ENCODE measurements at regions not wholly inside any gene's neighbourhood (a gene's known extent, or its start where the extent isn't known, plus 50 kb on each side); places are given as distances from the start of the nearest gene placed in this dataset.

GRCh38 chr11:24134879-24135589 is 361.8 kb upstream of the LUZP2 start:
- TF ChIP-seq, protein P1, sequence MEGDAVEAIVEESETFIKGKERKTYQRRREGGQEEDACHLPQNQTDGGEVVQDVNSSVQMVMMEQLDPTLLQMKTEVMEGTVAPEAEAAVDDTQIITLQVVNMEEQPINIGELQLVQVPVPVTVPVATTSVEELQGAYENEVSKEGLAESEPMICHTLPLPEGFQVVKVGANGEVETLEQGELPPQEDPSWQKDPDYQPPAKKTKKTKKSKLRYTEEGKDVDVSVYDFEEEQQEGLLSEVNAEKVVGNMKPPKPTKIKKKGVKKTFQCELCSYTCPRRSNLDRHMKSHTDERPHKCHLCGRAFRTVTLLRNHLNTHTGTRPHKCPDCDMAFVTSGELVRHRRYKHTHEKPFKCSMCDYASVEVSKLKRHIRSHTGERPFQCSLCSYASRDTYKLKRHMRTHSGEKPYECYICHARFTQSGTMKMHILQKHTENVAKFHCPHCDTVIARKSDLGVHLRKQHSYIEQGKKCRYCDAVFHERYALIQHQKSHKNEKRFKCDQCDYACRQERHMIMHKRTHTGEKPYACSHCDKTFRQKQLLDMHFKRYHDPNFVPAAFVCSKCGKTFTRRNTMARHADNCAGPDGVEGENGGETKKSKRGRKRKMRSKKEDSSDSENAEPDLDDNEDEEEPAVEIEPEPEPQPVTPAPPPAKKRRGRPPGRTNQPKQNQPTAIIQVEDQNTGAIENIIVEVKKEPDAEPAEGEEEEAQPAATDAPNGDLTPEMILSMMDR (conservative IDR thresholded peaks at IDR 0.05) = no peak
- no peak for TF ChIP-seq ZFX (IDR thresholded peaks at IDR 0.05)

Data from C4-2B (cell line).